Eye (tissue), 1 donor: ENCODE measurements at regions not wholly inside any gene's neighbourhood (a gene's known extent, or its start where the extent isn't known, plus 50 kb on each side); places are given as distances from the start of the nearest gene placed in this dataset.
"Not testable (repeated sequence)": the region's sequence is repeated elsewhere in the genome, so short reads cannot be mapped to it uniquely, and the experiment has no call there.

Source experiments
- DNase-seq: peaks from one replicate; pipeline ENCODE4 v3.0.0-alpha.2; 2015

DNA sequence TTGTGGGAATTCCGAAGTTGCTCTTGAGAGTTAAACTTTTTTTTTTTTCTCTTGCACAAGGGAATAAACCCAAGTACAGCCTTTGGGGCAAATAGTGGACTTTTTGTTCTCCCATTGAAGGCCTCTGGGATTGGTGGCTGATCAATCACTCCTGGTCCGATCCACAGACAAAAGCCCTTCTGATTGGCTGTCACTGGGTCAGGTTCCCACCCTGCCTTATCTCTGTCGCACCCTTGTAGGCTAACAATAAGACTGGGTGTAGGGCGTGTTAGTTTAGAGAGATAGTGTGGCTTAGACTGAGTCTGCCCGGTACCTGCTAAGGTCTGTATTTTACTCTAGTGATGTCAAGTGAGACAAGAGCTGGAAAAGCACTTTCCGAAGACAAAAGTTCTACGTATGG lies 380.8 kb downstream of the NDFIP2 start:
- DNase-seq: no peak

DNA sequence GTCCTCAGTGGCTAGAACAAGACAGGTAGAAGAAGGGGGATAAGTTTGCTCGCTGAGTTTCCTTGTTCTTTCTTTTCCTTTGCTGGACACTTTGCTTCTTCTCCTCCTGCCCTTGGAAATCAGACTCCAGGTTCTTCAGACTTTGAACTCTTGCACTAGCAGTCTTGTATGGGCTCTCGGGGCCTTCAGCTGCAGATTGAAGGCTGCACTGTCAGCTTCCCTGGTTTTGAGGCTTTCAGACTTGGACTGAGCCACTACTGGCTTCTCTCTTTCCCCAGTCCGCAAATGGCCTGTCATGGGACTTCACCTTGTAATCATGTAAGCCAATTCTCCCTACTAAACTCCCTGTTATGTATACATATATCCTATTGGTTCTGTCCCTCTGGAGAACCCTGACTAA lies 379.8 kb downstream of the NDFIP2 start:
- DNase-seq: no peak

GRCh38 chr13:79859756-79860155 lies 378.8 kb downstream of the NDFIP2 start:
- DNase-seq: no peak

GRCh38 chr13:79853251-79853650 lies 372.3 kb downstream of the NDFIP2 start:
- DNase-seq: no peak

DNA sequence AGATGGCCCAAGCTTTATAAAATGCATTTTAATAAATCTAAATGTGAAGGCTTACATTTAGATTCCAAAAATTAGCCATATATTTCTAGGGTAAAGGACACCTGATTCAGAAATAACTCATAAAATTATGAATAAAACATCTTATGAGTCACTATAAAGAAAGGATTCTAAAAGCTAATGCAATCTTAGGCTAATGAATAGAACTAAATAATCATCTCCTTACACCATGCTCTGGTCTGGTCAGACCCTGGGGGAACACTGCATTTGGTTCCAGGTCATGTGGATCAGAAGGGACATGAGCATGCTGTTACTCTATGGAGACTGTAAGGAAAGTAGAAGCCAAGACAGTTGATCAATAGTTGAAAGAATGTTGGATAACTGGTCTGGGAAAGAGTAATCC lies 370.4 kb downstream of the NDFIP2 start:
- DNase-seq: no peak

- no peak for DNase-seq
These were observed 367.1 kb downstream of the NDFIP2 start for GRCh38 chr13:79847882-79848592.

DNA sequence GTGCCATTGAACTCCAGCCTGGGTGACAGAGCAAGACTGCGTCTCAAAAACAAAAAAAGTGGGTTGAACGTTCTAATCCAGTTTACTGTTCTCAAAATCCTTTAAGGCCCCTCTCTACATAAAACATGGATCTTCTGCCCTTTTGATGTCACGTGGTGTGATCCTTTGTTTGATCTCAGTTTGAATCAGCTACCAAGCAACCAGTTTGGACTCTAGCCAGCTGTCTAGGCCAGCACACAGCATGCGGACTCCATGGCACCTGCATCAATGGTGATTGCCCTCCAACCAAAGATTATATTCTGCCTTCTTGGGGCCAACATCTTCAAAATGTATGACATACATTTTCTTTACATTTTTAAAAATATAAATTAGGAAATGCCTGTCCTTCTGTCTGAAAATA lies 365.4 kb downstream of the NDFIP2 start:
- no peak for DNase-seq

DNA sequence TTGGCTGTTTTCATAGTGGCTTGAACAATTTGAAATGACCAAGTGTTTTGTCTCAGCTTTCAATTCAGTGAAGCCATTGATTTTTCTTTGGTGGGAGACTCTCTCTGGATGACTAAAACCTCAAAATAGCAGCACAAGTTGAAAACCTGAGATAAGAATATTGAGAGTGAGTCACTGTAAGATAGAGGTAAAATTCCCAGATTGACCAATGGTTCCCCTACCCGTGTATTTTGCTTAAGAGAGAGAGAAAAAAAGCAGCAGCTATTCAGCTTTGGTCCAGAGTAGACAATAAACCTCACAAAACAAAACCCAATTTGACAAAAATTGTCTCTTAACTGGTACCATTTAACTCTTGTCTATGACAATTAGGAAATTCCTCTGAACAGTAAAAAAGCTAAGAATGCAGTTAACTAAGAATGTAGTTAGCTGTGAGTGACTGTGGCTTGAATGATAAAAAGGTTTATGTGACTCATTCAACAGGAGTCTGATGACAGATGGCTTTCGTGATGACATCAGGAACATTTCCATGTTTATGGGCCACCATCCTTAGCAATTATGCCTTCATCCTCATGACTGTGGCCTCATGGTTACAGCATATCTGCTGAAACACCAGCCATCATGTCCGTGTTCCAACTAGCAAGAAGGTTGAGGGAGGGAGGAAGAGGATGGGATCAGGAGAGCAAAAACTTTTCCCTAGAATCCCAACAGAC lies 356.9 kb downstream of the NDFIP2 start:
- no peak for DNase-seq

DNA sequence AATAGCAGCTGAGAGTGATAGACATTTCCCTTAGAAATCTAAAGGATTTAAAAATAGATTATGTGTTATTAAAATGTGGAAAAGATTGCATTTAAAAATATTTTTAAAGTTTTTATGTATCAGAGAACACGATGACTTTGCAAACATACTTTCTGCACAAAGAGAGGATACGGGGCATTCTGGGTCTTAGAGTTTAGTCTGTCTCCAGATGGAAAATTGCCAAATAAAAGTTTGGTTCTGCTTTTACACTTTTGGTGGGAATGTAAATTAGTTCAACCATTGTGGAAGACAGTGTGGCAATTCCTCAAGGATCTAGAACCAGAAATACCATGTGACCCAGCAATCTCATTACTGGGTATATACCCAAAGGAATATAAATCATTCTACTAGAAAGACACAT lies 355.2 kb downstream of the NDFIP2 start:
- not testable (repeated sequence) for DNase-seq

GRCh38 chr13:79834876-79835275 lies 353.9 kb downstream of the NDFIP2 start:
- no peak for DNase-seq

- DNase-seq: no peak
These were observed 353.0 kb downstream of the NDFIP2 start for GRCh38 chr13:79833991-79834390.

- DNase-seq: no peak
These were observed 350.6 kb downstream of the NDFIP2 start for GRCh38 chr13:79831556-79831955.

- no peak for DNase-seq
These were observed 350.0 kb downstream of the NDFIP2 start for GRCh38 chr13:79830945-79831344.

DNA sequence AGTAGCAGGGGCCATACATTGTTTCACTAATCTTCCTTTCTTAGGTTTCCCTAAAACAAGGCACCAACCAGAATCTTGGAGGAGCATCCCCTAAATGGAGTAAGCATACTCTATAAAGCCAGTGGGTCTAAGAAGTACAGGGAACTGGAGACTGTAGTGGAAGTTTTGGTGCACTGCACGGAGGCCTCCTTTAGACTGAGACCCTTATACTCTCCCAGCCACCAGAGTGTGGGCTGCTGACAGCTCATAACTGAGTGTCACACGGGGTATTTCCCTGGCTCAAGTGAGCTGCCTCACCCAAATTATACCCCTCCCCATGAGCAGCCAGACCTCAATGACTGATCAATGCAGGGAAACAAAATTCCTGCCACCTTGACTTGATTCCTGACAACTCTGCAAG lies 349.5 kb downstream of the NDFIP2 start:
- no peak for DNase-seq

DNA sequence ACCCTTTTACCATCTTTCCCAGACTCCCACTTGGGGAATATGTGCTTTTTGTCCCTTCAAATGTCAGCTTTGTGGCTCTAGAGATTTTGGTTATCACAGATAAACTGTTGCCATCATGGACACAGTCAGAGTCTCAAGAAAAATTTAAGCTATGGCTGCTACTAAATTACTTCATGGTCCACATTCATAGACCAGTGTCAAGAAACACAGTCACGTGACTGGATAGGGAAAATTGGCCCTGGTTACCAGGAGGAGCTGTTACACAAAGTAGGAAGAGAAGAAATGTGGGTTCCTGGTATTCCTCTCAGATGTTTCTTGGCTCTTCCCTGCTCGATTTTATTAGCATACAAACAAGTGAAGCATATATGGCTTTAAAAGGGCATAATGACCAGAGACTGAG lies 348.9 kb downstream of the NDFIP2 start:
- DNase-seq: no peak

- DNase-seq: no peak
These were observed 345.0 kb downstream of the NDFIP2 start for GRCh38 chr13:79825959-79826358.

GRCh38 chr13:79815041-79815440 lies 334.1 kb downstream of the NDFIP2 start:
- DNase-seq: no peak

GRCh38 chr13:79812070-79812850 lies 331.3 kb downstream of the NDFIP2 start:
- no peak for DNase-seq

- DNase-seq: no peak
These were observed 330.2 kb downstream of the NDFIP2 start for GRCh38 chr13:79811170-79811569.

DNA sequence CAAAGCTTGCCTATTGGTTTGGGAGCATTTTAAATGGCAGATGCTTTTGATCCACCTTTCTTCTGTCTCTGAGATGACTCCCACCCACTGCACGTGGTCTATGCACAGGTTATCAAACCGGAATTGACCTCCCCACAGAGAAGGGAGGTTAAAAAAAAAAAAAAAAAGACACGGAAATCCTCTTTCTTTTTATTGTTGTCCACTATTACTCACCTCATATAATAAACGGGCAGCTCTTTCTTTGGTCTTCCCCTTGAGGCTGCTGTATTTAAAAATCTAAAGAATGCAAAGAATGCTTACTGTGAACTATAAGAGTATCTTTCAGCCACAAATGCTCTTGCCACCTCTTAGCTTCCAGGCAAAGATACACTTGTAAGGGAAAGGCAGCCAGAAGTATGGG lies 329.7 kb downstream of the NDFIP2 start:
- DNase-seq: peak; percentile 28

- no peak for DNase-seq
These were observed 329.1 kb downstream of the NDFIP2 start for GRCh38 chr13:79810018-79810417.

GRCh38 chr13:79808475-79808874 lies 327.5 kb downstream of the NDFIP2 start:
- DNase-seq: no peak

- DNase-seq: no peak
These were observed 326.6 kb downstream of the NDFIP2 start for GRCh38 chr13:79807554-79807953.

GRCh38 chr13:79806821-79807220 lies 325.9 kb downstream of the NDFIP2 start:
- DNase-seq: no peak
